Tibial nerve (tissue), 4 donors: ENCODE measurements at regions not wholly inside any gene's neighbourhood (a gene's known extent, or its start where the extent isn't known, plus 50 kb on each side); places are given as distances from the start of the nearest gene placed in this dataset.

Source experiments
- EP300 ChIP-seq, 2 donors: sonication (generic); formaldehyde crosslinking; IDR thresholded peaks; one replicate each; pipeline ENCODE4 v1.6.1; 2017; ENCODE audit warnings: antibody characterized with exemption in 2 of 2, mild to moderate bottlenecking in 1 of 2
- POLR2A ChIP-seq, 2 donors: fragments of 450-650 bp; IDR thresholded peaks; one replicate each; pipeline ENCODE4 v1.6.1; 2017; ENCODE audit warnings: antibody characterized with exemption in 2 of 2, mild to moderate bottlenecking in 2 of 2, moderate library complexity in 2 of 2
- TF ChIP-seq, protein P1 (sequence below), 5 experiments: fragments of 200-600 bp in 3 of 5; fragments of 450-650 bp in 2 of 5; sonication (generic) in 3 of 5; IDR thresholded peaks; one replicate each; pipeline ENCODE4 v1.5.1; 2016 to 2019; ENCODE audit warnings: antibody characterized with exemption in 5 of 5, mild to moderate bottlenecking in 3 of 5, moderate library complexity in 2 of 5

DNA sequence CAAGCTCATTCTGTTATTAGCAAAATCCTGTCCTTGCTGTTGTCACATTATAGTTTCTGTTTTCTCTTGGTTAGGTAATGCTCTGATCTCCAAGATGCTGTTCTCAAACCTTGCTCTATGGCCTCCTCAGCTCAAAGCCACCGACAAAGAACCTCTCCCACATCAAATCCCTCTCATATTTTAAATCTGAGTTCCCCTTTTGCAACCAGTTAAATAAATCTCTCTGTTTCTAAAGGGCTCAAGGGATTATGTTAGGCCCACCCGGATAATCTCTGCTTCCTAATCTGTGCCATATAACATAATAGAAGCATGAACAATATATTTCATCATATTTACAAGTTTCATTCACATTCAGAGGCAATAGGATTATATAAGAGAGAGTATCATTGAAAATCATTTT is 286.0 kb downstream of the CYLC2 start:
- TF ChIP-seq POLR2A (IDR thresholded peaks at IDR 0.05) (no peak), EP300 (IDR thresholded peaks at IDR 0.05) (no peak)
- TF ChIP-seq, protein P1, sequence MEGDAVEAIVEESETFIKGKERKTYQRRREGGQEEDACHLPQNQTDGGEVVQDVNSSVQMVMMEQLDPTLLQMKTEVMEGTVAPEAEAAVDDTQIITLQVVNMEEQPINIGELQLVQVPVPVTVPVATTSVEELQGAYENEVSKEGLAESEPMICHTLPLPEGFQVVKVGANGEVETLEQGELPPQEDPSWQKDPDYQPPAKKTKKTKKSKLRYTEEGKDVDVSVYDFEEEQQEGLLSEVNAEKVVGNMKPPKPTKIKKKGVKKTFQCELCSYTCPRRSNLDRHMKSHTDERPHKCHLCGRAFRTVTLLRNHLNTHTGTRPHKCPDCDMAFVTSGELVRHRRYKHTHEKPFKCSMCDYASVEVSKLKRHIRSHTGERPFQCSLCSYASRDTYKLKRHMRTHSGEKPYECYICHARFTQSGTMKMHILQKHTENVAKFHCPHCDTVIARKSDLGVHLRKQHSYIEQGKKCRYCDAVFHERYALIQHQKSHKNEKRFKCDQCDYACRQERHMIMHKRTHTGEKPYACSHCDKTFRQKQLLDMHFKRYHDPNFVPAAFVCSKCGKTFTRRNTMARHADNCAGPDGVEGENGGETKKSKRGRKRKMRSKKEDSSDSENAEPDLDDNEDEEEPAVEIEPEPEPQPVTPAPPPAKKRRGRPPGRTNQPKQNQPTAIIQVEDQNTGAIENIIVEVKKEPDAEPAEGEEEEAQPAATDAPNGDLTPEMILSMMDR (IDR thresholded peaks at IDR 0.05), result no peak
